SIG-M5 treated with dmso at 0.1 percent for 504 hours (cell line): ENCODE measurements at regions not wholly inside any gene's neighbourhood (a gene's known extent, or its start where the extent isn't known, plus 50 kb on each side); places are given as distances from the start of the nearest gene placed in this dataset.

ENCODE experiments used
- DNase-seq: peaks from one replicate; lab custom pipeline; 2025; ENCODE audit not compliant: unreplicated experiment; lab: John Stamatoyannopoulos, UW

- DNase-seq, result no peak
Observed at GRCh38 chr20:4560667-4561066, 125.6 kb upstream of the PRNP start.

GRCh38 chr20:4559906-4560305 lies 126.3 kb upstream of the PRNP start:
- no peak for DNase-seq

GRCh38 chr20:4559106-4559505 lies 127.2 kb upstream of the PRNP start:
- DNase-seq, result no peak

GRCh38 chr20:4556781-4557180 lies 129.5 kb upstream of the PRNP start:
- DNase-seq, result no peak

- DNase-seq, result no peak
Observed at GRCh38 chr20:4555188-4555890, 130.9 kb upstream of the PRNP start.

GRCh38 chr20:4554346-4554745 lies 131.9 kb upstream of the PRNP start:
- DNase-seq, result no peak

- DNase-seq, result no peak
Observed at GRCh38 chr20:4552075-4552640, 134.1 kb upstream of the PRNP start.

GRCh38 chr20:4550740-4551139 lies 135.5 kb upstream of the PRNP start:
- DNase-seq, result no peak

GRCh38 chr20:4549711-4550259 lies 136.5 kb upstream of the PRNP start:
- no peak for DNase-seq

- DNase-seq, result no peak
Observed at GRCh38 chr20:4548552-4548951, 137.7 kb upstream of the PRNP start.

- DNase-seq, result no peak
Observed at GRCh38 chr20:4546786-4547185, 139.5 kb upstream of the PRNP start.

GRCh38 chr20:4546342-4546741 lies 139.9 kb upstream of the PRNP start:
- DNase-seq, result no peak

GRCh38 chr20:4545526-4545925 lies 140.7 kb upstream of the PRNP start:
- no peak for DNase-seq

GRCh38 chr20:4544765-4545164 lies 141.5 kb upstream of the PRNP start:
- DNase-seq, result no peak

GRCh38 chr20:4542270-4542669 lies 144.0 kb upstream of the PRNP start:
- DNase-seq, result no peak

- no peak for DNase-seq
Observed at GRCh38 chr20:4534315-4534714, 151.9 kb upstream of the PRNP start.

- DNase-seq, result no peak
Observed at GRCh38 chr20:4533368-4534133, 152.7 kb upstream of the PRNP start.

GRCh38 chr20:4532772-4533171 lies 153.5 kb upstream of the PRNP start:
- no peak for DNase-seq

GRCh38 chr20:4524792-4525191 lies 161.5 kb upstream of the PRNP start:
- no peak for DNase-seq

GRCh38 chr20:4524307-4524706 lies 161.9 kb upstream of the PRNP start:
- no peak for DNase-seq

GRCh38 chr20:4522310-4522709 lies 163.9 kb upstream of the PRNP start:
- DNase-seq, result no peak
